Neural cell (in vitro differentiated cells): ENCODE measurements at regions not wholly inside any gene's neighbourhood (a gene's known extent, or its start where the extent isn't known, plus 50 kb on each side); places are given as distances from the start of the nearest gene placed in this dataset.

Experiments used
- CTCF ChIP-seq: fragments of 450-650 bp; IDR thresholded peaks from 2 replicates; pipeline ENCODE4 v1.5.1; 2014; ENCODE audit warnings: antibody characterized with exemption, mild to moderate bottlenecking, moderate library complexity; ENCODE audit not compliant: poor library complexity, severe bottlenecking
- POLR2AphosphoS5 ChIP-seq: IDR thresholded peaks from 2 replicates; pipeline ENCODE4 v1.6.1; 2012

- TF ChIP-seq CTCF = no peak
- no peak for TF ChIP-seq POLR2AphosphoS5
These were observed 426.8 kb upstream of the ADAMTS5 start for GRCh38 chr21:27393726-27394125.
